ENCODE measurements at regions not wholly inside any gene's neighbourhood (a gene's known extent, or its start where the extent isn't known, plus 50 kb on each side); places are given as distances from the start of the nearest gene placed in this dataset.

DNA sequence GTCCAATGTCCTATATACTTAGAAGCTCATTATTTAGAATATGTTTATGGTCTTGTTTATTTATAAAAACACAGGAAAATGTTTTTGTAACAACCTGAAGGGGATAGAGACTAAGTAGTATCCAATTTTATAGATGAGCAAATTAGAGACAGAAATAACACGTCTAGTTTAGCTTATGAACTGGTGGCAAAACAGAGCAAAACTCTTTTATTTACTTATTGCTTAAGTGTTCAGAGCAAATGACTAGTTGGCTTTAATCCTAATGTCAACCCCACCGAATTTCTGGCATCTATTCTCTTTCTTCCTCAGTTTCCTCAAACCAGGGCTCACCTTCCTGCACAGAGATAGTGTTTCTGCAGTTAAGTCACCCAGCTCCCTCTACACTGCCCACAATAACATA, 792.8 kb downstream of the REEP3 start:
- TF ChIP-seq, protein P1, sequence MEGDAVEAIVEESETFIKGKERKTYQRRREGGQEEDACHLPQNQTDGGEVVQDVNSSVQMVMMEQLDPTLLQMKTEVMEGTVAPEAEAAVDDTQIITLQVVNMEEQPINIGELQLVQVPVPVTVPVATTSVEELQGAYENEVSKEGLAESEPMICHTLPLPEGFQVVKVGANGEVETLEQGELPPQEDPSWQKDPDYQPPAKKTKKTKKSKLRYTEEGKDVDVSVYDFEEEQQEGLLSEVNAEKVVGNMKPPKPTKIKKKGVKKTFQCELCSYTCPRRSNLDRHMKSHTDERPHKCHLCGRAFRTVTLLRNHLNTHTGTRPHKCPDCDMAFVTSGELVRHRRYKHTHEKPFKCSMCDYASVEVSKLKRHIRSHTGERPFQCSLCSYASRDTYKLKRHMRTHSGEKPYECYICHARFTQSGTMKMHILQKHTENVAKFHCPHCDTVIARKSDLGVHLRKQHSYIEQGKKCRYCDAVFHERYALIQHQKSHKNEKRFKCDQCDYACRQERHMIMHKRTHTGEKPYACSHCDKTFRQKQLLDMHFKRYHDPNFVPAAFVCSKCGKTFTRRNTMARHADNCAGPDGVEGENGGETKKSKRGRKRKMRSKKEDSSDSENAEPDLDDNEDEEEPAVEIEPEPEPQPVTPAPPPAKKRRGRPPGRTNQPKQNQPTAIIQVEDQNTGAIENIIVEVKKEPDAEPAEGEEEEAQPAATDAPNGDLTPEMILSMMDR (IDR thresholded peaks at IDR 0.05): no peak
- TF ChIP-seq POLR2A (IDR thresholded peaks at IDR 0.05): no peak

Measured in esophagus squamous epithelium (tissue), 4 donors.